AG04449 (cell line): ENCODE measurements at regions not wholly inside any gene's neighbourhood (a gene's known extent, or its start where the extent isn't known, plus 50 kb on each side); places are given as distances from the start of the nearest gene placed in this dataset.
A peak's percentile ranks its signal among the peaks of the same experiment; 100 is the strongest.
"Not testable (repeated sequence)": the region's sequence is repeated elsewhere in the genome, so short reads cannot be mapped to it uniquely, and the experiment has no call there.

Experiments
- CTCF ChIA-PET: fragments of 350-600 bp; formaldehyde crosslinking; extraction: SDS; loops from one replicate; lab custom pipeline; 2021; ENCODE audit warnings: antibody characterized with exemption; lab: Yijun Ruan, JAX
- POLR2A ChIA-PET: fragments of 400-600, 350-600 bp; formaldehyde crosslinking; extraction: SDS; loops from one replicate; lab custom pipeline; 2020; ENCODE audit warnings: antibody characterized with exemption, inconsistent platforms; lab: Yijun Ruan, JAX
- DNase-seq: peaks from one replicate; pipeline ENCODE4 v3.0.0-alpha.2; 2010; ENCODE audit warnings: low read depth, low spot score
- H3K4me3 ChIP-seq: 2 replicates; pipeline ENCODE4 v1.5.1; 2011; ENCODE audit warnings: low read depth, mild to moderate bottlenecking, control low read depth, low read length
- CTCF ChIP-seq: IDR thresholded peaks from one replicate; pipeline ENCODE4 v1.5.1; 2011; ENCODE audit warnings: mild to moderate bottlenecking, moderate library complexity, low read length, control low read depth, inconsistent platforms; ENCODE audit not compliant: insufficient read depth; ENCODE audit errors: missing control alignments

GRCh38 chr2:144780983-144781382 is 261.1 kb upstream of the ZEB2 start:
- POLR2A ChIA-PET = no interaction called here
- no peak for DNase-seq
- CTCF ChIA-PET = no interaction called here
- no peak overlapping the region for H3K4me3 ChIP-seq
- TF ChIP-seq CTCF = no peak

GRCh38 chr2:144776766-144777165 is 256.8 kb upstream of the ZEB2 start:
- TF ChIP-seq CTCF = no peak
- ChIA-PET CTCF (no interaction called here), POLR2A (interaction anchor here (0.5 kb wide), 1 partner anchor 11 kb away, joined by 3 read pairs; no protein-coding TSS in a partner anchor)
- no peak for DNase-seq
- H3K4me3 ChIP-seq = no peak overlapping the region

- no peak for DNase-seq
Observed at GRCh38 chr2:144774809-144775208, 254.9 kb upstream of the ZEB2 start.

GRCh38 chr2:144771348-144771747 is 251.4 kb upstream of the ZEB2 start:
- DNase-seq = no peak
- ChIA-PET CTCF (no interaction called here), POLR2A (no interaction called here)
- no peak overlapping the region for H3K4me3 ChIP-seq
- TF ChIP-seq CTCF = no peak

More at GRCh38 chr2:144774809-144775208, 254.9 kb upstream of the ZEB2 start:
- H3K4me3 ChIP-seq = no peak overlapping the region
- TF ChIP-seq CTCF = no peak
- ChIA-PET CTCF (no interaction called here), POLR2A (no interaction called here)

GRCh38 chr2:144770616-144771230 is 250.8 kb upstream of the ZEB2 start:
- TF ChIP-seq CTCF = no peak
- ChIA-PET POLR2A (no interaction called here), CTCF (no interaction called here)
- DNase-seq = no peak
- no peak overlapping the region for H3K4me3 ChIP-seq

GRCh38 chr2:144760939-144761338 is 241.0 kb upstream of the ZEB2 start:
- CTCF ChIA-PET, H3K4me3 ChIP-seq, POLR2A ChIA-PET, DNase-seq: not testable (repeated sequence)

- DNase-seq = no peak
- POLR2A ChIA-PET = interaction anchor here (0.6 kb wide), 1 partner anchor 264 kb away, joined by 3 read pairs; no protein-coding TSS in a partner anchor
- CTCF ChIA-PET = no interaction called here
Observed at GRCh38 chr2:144759746-144760145, 239.8 kb upstream of the ZEB2 start.

GRCh38 chr2:144758196-144758595 is 238.3 kb upstream of the ZEB2 start:
- DNase-seq = peak; percentile 23
- POLR2A ChIA-PET, H3K4me3 ChIP-seq: not testable (repeated sequence)
- CTCF ChIA-PET = interaction anchor here (1.1 kb wide), 1 partner anchor 14 kb away, joined by 3 read pairs; no protein-coding TSS in a partner anchor

More at GRCh38 chr2:144759746-144760145, 239.8 kb upstream of the ZEB2 start:
- no peak overlapping the region for H3K4me3 ChIP-seq
- TF ChIP-seq CTCF = no peak
